HFF-Myc (cell line): ENCODE measurements at regions not wholly inside any gene's neighbourhood (a gene's known extent, or its start where the extent isn't known, plus 50 kb on each side); places are given as distances from the start of the nearest gene placed in this dataset.

Experiments
- DNase-seq: peaks from one replicate; pipeline ENCODE4 v3.0.0-alpha.2; 2011; ENCODE audit warnings: low read depth; ENCODE audit errors: extremely low read depth
- H3K4me3 ChIP-seq: replicated peaks from 2 replicates; pipeline ENCODE4 v1.5.1; 2011; ENCODE audit warnings: low read depth, mild to moderate bottlenecking, control low read depth, low read length
- TF ChIP-seq, protein P1 (sequence below): IDR thresholded peaks from 2 replicates; pipeline ENCODE4 v1.5.1; 2012; ENCODE audit warnings: mild to moderate bottlenecking, low read depth, low read length, control low read depth; ENCODE audit errors: missing control alignments

DNA sequence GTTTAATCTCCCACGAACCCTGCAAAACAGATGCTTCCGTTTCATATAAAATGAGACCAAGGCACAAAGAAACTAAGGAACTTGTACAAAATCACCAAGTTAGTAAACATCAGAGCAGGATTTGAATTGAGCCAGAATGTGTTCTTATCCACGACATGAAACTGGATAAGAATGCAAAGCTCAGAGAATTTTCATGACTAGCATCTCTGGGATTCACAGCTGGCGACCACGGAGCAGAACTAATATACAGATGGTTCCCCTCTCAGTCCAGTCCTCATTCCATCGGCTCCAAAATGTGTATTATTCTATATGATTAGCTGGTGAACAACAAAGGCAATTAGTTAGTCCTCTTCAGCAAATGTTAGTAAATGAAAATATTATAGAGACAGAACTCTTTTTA lies 72.3 kb upstream of the ERG start:
- no peak for DNase-seq
- no peak overlapping the region for H3K4me3 ChIP-seq
- TF ChIP-seq, protein P1, sequence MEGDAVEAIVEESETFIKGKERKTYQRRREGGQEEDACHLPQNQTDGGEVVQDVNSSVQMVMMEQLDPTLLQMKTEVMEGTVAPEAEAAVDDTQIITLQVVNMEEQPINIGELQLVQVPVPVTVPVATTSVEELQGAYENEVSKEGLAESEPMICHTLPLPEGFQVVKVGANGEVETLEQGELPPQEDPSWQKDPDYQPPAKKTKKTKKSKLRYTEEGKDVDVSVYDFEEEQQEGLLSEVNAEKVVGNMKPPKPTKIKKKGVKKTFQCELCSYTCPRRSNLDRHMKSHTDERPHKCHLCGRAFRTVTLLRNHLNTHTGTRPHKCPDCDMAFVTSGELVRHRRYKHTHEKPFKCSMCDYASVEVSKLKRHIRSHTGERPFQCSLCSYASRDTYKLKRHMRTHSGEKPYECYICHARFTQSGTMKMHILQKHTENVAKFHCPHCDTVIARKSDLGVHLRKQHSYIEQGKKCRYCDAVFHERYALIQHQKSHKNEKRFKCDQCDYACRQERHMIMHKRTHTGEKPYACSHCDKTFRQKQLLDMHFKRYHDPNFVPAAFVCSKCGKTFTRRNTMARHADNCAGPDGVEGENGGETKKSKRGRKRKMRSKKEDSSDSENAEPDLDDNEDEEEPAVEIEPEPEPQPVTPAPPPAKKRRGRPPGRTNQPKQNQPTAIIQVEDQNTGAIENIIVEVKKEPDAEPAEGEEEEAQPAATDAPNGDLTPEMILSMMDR: no peak

DNA sequence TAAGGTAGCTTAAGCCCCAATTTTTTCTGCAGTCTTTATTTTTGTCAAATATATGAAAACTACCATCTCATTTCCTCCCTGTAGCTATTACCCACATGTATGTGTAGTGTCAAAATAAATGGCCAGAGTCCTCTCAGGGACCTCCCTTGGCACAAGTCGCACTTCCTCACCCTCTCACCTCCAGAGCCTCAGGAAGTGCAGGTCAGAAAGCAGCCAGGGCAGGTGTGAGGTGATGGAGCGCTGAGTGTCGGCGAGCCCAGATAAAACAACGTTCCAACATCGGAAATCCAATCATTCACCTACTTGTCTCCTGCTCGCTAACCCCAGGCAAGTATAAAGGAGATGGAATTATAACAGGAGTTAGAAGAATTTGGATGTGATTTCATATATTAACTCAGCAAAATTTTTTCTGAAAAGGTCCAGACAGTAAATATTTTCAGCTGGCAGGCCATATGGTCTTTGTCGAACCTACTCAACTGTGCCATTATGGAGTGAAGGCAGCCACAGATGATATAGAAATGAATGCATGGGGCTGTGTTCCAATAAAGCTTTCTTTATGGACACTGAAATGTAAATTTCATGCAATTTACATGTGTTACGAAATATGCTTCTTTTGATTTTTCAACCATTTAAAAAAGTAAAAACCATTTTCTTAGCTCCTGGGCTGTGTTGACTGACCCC lies 76.8 kb upstream of the ERG start:
- TF ChIP-seq, protein P1: no peak
- H3K4me3 ChIP-seq: no peak overlapping the region
- no peak for DNase-seq

DNA sequence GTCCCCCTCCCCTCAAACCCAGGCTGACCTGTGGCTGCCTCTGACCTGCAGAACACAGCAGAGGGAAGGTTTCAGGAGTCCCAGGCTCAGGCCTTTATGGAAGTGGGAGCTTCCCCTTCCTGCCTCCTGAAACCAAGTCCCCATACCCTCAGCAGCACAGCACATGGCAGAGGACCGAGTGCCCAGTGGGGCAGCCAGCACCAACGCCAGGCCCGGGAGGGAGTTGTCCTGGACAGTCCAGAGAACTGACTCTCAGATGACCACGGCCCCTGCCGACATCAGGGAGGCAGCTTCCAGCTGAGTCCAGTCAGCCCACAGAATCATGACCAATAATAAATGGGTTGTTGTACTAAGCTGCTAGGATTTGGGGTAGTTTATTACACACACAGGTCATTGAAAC lies 79.6 kb upstream of the ERG start:
- TF ChIP-seq, protein P1: no peak
- no peak overlapping the region for H3K4me3 ChIP-seq
- DNase-seq: no peak

DNA sequence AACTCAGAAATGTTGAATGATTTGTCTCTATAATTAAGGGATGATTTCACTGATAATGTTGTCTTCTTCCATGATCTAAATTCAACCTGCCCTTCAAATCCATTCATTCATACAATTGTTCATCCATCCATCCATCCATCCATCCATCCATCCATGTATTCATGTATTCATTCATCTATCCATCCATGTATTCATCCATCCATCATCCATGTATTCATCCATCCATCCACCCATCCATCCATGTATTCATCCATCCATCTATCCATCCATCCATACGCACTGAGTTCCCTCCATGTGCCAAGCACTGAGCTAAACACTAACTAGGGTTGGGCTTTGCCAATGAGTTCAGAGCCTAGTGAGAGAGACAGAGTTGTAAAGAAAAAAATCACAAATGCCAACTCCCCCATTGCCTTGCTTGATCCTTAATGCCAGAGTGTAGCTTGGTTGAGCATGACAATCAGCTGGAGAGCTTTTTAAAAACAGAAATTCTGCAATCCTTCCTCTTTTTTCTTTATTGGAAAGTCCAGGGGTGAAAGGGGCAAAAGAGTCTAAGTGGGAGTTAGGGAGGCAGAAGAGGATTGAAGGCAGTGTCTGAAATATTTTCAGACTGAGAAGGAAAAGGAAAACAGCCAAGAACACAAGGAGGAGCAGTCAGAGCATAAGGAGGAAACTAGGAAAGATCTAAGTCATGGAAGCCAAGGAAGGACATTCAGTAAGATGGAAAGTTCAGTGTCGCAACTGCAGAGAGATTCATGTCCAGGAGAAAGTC lies 92.4 kb upstream of the ERG start:
- H3K4me3 ChIP-seq: no peak overlapping the region
- no peak for DNase-seq
- TF ChIP-seq, protein P1: no peak

DNA sequence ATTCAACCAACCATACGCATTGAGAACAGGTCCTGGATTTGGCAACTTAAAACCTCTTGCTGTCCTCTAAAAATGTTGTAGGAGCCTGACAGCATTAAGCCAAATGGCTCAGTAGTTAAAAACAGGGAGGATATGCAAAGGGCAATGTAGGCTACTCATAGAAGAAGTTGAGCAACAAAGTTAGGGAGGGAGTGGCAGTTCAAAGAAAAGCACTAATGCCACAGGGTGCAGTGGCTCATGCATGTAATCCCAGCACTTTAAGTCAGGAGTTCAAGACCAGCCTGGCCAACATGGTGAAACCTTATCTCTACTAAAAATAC lies 92.9 kb upstream of the ERG start:
- TF ChIP-seq, protein P1: no peak
- no peak for DNase-seq
- H3K4me3 ChIP-seq: no peak overlapping the region

DNA sequence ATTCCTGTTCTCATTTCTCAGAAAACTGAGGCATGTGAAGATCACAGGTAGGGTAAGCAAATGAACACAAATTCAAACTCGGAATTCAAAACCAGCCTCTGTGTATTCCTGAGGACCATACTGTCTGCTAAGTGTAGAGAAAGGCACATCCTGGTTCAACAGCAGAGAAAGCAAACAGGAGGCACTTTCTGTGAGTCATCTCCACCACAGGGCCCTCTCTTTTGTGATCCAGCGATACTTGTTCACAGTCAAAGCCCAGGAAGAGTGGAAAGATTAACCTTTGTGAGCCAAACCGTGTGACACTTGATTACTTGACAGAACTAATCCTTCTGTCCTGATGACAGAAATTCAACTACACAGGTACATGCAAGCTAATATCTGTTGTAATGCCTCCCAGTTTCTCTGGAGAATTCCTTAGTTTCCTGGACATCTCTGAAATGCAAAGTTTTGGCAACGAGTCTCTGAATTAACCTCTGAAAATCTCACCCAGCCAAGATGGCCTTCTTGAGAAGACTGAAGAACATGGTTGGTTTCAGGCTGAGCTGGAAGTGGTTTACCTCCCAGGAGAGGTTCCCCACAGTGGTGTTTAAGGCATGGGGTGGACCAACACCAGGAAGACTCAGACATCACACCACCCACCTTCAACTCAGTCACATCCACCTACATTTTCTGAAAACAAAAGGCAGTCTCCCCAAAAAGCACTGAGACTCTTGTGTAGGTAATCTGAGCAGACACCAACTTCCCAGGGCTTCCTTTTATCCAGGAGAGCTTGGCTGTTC lies 98.2 kb upstream of the ERG start:
- TF ChIP-seq, protein P1: no peak
- H3K4me3 ChIP-seq: no peak overlapping the region
- no peak for DNase-seq
